ENCODE measurements at regions not wholly inside any gene's neighbourhood (a gene's known extent, or its start where the extent isn't known, plus 50 kb on each side); places are given as distances from the start of the nearest gene placed in this dataset.
"Not testable (repeated sequence)": the region's sequence is repeated elsewhere in the genome, so short reads cannot be mapped to it uniquely, and the experiment has no call there.

GRCh38 chr10:86579883-86580520 lies 58.4 kb upstream of the WAPL start:
- no peak for DNase-seq

- no peak for DNase-seq
Observed at GRCh38 chr10:86580521-86580891, 58.9 kb upstream of the WAPL start.

- peak; percentile 5 for DNase-seq
Observed at GRCh38 chr10:86583983-86584382, 62.4 kb upstream of the WAPL start.

GRCh38 chr10:86585037-86585929 lies 63.7 kb upstream of the WAPL start:
- peak; percentile 69 for DNase-seq

GRCh38 chr10:86586516-86586915 lies 64.9 kb upstream of the WAPL start:
- no peak for DNase-seq

GRCh38 chr10:86588781-86589180 lies 65.6 kb upstream of the OPN4 start:
- DNase-seq, result not testable (repeated sequence)

- no peak for DNase-seq
Observed at GRCh38 chr10:86591436-86591835, 62.9 kb upstream of the OPN4 start.

GRCh38 chr10:86592413-86592812 lies 61.9 kb upstream of the OPN4 start:
- peak; percentile 2 for DNase-seq

GRCh38 chr10:86594535-86594934 lies 59.8 kb upstream of the OPN4 start:
- DNase-seq, result no peak

GRCh38 chr10:86595496-86595895 lies 58.9 kb upstream of the OPN4 start:
- DNase-seq, result no peak

GRCh38 chr10:86596266-86596665 lies 58.1 kb upstream of the OPN4 start:
- no peak for DNase-seq

GRCh38 chr10:86597306-86597705 lies 57.0 kb upstream of the OPN4 start:
- DNase-seq, result no peak

- no peak for DNase-seq
Observed at GRCh38 chr10:86598151-86598550, 56.2 kb upstream of the OPN4 start.

GRCh38 chr10:86599041-86599440 lies 55.3 kb upstream of the OPN4 start:
- no peak for DNase-seq

- no peak for DNase-seq
Observed at GRCh38 chr10:86599729-86600128, 54.6 kb upstream of the OPN4 start.

- DNase-seq, result no peak
Observed at GRCh38 chr10:86600296-86600695, 54.1 kb upstream of the OPN4 start.

GRCh38 chr10:86601956-86602602 lies 52.3 kb upstream of the OPN4 start:
- no peak for DNase-seq

- no peak for DNase-seq
Observed at GRCh38 chr10:86603256-86603655, 51.1 kb upstream of the OPN4 start.

Measured in NCI-H345 (cell line).